ENCODE measurements at regions not wholly inside any gene's neighbourhood (a gene's known extent, or its start where the extent isn't known, plus 50 kb on each side); places are given as distances from the start of the nearest gene placed in this dataset.

DNA sequence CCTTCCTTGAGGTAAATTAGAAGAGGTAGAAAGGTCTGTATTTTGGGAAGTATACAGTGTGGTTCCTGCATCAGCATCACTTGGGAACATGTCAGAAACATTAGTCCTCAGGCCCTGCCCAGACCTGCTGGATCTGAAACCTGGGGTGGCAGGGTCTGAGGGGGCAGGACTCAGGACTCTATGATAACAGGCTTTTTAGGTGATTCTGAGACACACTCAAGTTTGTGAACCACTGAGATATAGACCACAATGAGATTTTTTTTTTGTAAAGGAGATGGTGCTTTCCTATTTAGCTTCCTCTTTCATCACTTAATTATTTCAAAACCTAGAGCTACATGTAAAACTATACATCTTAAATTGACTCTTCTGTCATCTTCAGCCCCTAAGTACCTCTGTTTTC lies 262.7 kb upstream of the SPOPL start:
- TF ChIP-seq, protein P1, sequence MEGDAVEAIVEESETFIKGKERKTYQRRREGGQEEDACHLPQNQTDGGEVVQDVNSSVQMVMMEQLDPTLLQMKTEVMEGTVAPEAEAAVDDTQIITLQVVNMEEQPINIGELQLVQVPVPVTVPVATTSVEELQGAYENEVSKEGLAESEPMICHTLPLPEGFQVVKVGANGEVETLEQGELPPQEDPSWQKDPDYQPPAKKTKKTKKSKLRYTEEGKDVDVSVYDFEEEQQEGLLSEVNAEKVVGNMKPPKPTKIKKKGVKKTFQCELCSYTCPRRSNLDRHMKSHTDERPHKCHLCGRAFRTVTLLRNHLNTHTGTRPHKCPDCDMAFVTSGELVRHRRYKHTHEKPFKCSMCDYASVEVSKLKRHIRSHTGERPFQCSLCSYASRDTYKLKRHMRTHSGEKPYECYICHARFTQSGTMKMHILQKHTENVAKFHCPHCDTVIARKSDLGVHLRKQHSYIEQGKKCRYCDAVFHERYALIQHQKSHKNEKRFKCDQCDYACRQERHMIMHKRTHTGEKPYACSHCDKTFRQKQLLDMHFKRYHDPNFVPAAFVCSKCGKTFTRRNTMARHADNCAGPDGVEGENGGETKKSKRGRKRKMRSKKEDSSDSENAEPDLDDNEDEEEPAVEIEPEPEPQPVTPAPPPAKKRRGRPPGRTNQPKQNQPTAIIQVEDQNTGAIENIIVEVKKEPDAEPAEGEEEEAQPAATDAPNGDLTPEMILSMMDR (conservative IDR thresholded peaks at IDR 0.05) = no peak
- no peak for TF ChIP-seq EZH2 (IDR thresholded peaks at IDR 0.05; ENCODE audit: low read depth)
